ENCODE measurements at regions not wholly inside any gene's neighbourhood (a gene's known extent, or its start where the extent isn't known, plus 50 kb on each side); places are given as distances from the start of the nearest gene placed in this dataset.
"Not testable (repeated sequence)": the region's sequence is repeated elsewhere in the genome, so short reads cannot be mapped to it uniquely, and the experiment has no call there.

DNA sequence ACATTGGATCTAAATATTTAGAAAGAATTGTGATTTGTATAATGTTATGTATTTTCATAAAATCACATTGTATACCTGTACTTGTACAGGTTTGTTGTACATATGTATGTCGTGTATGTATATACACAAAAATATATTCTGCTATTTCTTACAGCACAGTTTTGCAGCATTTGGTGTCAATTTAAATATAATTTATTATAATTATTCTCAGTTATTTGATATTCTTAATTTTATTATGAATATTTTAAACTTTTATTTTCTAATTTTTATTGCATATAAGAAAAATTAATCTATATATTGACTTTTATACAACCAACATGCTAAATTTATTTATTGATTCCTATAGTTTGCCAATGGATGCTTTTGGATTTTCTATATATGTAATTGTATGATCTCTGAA, 137.0 kb downstream of the GOLGA6L6 start:
- TF ChIP-seq RARB (CRISPR knock-in tag; IDR thresholded peaks at IDR 0.05); RFX5 (IDR thresholded peaks at IDR 0.05); CHD2 (IDR thresholded peaks at IDR 0.05; ENCODE audit: low read length, partially characterized antibody); EP300 (IDR thresholded peaks at IDR 0.05); BHLHE40 (IDR thresholded peaks at IDR 0.05; ENCODE audit: low read depth, low read length): not testable (repeated sequence)

All from A549 (cell line).